NAMALWA (cell line): ENCODE measurements at regions not wholly inside any gene's neighbourhood (a gene's known extent, or its start where the extent isn't known, plus 50 kb on each side); places are given as distances from the start of the nearest gene placed in this dataset.

Source experiments
- DNase-seq: peaks from one replicate; pipeline ENCODE4 v3.0.0-alpha.2; 2015; ENCODE audit warnings: low spot score

DNA sequence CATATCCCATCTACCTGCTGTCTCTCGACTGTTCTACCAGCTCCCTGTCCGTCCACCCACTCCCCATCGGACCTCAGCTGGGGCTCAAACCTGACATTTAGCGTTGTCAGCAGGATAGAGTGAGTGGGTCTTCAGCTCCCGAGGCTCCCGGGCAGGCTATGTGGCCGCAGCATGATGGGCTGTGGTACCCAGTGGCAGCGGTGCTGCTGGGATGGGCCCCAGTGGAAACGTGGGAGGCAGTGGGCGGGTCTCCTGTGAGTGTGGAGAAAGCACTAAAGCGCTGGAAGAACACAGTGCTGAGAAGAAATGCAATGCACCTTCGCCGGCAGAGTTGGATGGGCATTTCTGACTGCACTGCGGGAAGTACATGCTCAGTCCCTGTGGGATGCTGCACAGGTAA lies 204.8 kb upstream of the SYT4 start:
- DNase-seq, result no peak

DNA sequence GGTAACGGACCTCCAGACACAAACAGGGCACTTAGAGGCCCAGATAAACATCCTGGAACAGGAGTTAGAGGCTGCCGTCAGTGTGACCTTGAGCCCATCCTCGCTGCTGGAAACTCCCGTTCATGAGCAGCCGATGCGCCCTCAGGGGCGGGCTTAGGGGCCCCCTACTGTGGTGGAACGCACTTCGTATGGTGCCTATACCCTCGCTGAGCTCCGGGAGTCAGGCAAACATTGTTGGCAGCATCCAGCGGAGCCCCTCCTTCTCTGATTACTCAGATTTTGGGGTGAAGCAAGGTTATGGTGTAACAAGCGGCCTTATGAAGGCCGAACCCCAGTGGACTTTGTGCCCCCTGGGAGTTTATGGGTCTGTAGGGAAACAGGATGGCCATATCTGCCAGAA lies 205.3 kb upstream of the SYT4 start:
- no peak for DNase-seq

DNA sequence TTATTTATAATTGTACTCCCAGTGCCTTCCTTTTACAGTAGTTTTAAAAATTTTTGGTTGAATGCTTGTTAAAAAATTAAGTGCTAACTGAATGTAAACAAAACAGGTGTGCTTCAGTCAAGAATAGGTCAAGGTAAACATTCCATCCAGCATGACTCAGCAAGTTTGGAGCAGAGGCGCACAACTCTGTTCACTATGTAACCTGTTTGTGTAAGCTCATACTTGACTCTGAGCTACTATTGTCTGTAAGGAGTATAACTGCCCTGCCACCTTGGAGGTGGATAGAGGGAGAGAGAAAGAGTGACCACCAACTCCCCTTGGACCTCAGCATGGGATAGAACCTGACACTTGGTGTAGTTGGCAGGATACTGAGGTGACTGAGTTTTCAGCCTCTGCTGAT lies 207.4 kb upstream of the SYT4 start:
- DNase-seq, result no peak

DNA sequence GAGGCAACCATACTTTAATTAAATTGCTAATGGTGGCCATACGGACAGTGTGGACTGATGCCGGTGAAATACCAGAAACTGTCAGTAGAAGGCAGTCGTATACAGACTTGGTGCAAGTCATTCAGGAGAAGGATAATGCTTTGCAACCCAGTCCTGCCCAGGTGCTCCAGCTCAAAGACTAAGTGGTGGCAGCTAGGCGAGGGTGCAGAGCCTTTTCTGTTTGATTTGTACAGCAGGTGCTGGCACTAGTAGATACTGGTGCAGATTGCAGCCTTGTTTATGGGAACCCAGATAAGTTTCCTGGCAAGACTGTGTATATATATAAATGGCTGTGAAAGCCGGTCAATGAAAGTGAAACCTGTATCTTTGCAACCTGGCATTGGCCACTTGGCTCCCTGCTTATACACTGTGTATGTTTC lies 208.3 kb upstream of the SYT4 start:
- DNase-seq, result no peak

DNA sequence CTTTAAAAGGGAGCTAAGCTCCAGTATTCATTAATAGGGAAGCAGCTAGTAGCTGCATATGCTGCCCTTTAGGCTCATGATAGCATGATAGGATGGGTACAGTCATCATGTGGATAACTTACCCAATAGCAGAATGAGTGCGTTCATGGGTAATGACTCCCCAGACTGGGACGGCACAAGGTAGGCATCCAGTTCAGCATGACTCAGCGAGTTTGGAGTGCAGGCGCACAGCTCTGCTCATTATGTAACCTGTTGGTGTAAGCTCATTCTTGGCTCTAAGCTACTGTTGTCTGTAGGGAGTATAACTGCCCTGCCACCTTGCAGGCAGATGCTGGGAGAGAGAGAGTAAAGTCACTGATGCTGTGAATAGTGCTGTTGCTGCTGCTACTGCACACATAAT lies 209.2 kb upstream of the SYT4 start:
- DNase-seq, result peak; percentile 34

- no peak for DNase-seq
These were observed 223.8 kb upstream of the SYT4 start for GRCh38 chr18:43501099-43501498.

GRCh38 chr18:43506935-43507334 lies 229.6 kb upstream of the SYT4 start:
- DNase-seq, result no peak

- no peak for DNase-seq
These were observed 230.7 kb upstream of the SYT4 start for GRCh38 chr18:43507842-43508481.

DNA sequence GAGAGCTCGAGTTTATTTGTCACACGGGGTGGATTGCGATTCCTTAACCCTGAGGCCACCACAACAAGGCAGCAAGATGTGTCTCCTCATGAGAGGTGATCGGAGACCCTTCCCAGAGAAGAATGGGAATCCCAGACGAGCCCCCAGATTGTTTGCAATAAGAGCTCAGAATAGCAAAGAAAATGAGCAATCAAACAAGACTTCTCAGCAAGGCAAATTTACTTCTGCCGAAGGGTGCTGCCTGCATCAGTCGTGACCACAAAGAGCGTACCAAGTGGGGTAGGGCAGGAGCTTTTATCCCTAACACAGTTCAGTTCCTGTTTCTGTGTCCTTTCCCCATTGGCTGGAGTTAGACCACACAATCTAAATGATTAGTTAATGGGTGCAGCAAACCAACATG lies 237.5 kb upstream of the SYT4 start:
- no peak for DNase-seq

DNA sequence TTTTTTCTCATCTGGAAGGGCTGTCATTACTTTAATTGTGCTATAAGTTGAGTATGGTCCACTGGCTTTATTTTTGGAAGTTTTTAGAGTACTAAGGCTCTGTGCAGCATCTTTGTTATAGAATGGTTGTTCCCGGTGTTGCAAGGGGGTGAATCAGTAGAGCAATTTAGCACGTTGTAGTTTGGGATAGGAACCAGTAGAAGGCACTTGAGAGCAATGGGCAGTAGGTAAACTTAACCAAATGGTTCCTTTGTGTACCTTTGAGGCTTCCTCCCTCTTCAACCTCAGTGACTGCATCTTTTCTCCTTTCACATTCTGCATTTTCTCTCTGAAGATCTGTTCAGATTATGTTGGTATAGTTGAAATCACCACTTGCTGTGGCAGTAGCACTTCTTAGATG lies 238.2 kb upstream of the SYT4 start:
- DNase-seq, result no peak

- no peak for DNase-seq
These were observed 247.0 kb upstream of the SYT4 start for GRCh38 chr18:43524260-43524659.

DNA sequence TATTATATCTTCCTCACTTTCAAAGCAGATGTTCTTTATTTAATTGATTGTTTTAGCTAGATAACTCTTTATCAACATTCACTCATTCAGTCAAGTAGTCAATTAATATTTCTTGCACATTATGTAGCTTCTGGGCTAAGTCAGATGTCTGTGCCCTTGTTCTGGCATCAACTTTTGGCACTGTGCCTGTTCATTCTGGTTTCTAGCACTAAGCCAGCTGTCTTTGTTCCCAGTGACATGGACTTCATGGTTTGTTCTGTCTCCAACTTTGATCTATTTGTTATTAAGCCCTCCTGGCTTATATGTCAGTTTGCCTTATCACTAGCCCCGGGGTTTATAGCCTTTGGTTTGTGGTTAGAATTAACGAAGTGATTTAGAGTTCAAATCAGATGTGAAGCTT lies 247.9 kb upstream of the SYT4 start:
- DNase-seq, result no peak

- no peak for DNase-seq
These were observed 249.3 kb upstream of the SYT4 start for GRCh38 chr18:43526426-43527145.

DNA sequence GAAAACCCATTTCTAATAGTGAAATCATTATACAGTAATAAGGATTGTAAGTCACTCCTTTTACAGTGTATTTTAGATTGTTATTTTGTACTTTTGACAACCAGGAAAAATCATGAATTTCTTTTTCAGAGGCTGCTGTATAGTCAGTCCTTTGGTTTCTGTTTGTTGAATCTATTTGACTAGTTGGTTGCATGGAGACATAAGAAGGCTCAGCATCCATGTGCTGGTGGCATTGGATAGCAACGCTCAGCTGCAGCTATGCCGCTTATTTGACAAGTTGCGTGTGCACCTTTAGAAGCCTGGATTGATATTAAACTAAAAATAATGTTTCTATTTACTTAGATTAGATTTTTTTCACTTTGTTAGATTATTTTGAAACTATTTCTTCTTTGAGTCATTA lies 254.1 kb upstream of the SYT4 start:
- no peak for DNase-seq

GRCh38 chr18:43533371-43533770 lies 256.1 kb upstream of the SYT4 start:
- DNase-seq, result no peak

- no peak for DNase-seq
These were observed 257.2 kb upstream of the SYT4 start for GRCh38 chr18:43534511-43534910.

GRCh38 chr18:43539862-43540261 lies 262.6 kb upstream of the SYT4 start:
- DNase-seq, result no peak

DNA sequence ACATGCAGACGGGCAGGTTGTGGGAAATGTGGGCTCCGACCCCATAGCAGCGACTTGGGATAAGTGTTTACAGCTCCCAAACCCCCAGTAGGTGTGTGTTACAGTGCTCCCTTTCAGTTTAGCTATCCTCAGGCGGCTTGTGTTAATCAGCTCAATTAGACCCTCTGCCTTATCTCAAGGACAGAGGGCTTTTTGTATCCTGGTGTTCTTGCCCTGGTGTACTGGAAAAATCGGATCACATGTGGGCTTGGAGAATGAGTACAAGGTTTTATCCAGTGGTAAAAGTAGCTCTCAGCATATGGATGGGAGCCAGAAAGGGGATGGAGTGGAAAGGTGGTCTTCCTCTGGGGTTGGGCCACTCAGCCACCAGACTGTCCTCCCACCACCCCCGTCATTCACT lies 264.7 kb upstream of the SYT4 start:
- DNase-seq, result no peak

GRCh38 chr18:43543236-43543635 lies 265.9 kb upstream of the SYT4 start:
- DNase-seq, result no peak

DNA sequence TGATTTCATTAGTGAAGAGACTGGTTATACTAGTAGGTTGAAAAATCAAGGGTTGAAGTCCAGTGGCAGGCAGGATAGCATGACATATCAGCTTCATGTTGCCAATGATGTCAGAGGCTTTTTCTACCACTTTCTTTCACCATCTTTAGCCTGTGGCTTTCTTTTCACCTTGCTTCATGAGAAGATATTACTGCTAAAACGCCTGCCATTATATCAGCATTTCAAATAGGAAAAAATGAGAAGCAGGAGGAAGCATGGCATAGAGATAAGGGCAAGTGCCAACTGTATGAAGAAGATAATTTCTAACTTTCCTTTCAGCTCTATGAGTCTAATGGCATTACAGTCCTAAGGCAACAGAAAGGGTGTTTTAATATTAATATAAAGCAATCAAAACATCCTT lies 270.2 kb upstream of the SYT4 start:
- DNase-seq, result no peak

GRCh38 chr18:43559507-43559906 lies 282.2 kb upstream of the SYT4 start:
- no peak for DNase-seq

DNA sequence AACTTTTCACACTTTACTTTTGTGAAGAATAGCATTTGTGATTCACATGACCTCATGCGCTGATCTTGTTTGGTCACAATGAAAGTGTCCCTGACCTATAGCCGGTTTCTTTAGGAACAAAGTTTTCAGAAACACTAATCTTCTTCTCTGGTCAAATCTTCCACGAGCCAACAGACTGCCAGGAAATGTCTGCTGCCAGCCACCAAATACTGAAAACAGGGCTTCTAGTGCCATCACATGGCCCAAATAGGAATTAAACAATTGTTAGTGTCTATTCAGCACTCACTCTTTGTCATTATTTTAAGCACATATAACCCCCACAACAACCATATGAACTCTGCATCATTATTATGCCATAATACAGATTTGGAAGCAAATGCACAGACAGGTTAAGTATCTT lies 286.5 kb upstream of the SYT4 start:
- DNase-seq, result peak; percentile 49

GRCh38 chr18:43570593-43570992 lies 293.3 kb upstream of the SYT4 start:
- no peak for DNase-seq

DNA sequence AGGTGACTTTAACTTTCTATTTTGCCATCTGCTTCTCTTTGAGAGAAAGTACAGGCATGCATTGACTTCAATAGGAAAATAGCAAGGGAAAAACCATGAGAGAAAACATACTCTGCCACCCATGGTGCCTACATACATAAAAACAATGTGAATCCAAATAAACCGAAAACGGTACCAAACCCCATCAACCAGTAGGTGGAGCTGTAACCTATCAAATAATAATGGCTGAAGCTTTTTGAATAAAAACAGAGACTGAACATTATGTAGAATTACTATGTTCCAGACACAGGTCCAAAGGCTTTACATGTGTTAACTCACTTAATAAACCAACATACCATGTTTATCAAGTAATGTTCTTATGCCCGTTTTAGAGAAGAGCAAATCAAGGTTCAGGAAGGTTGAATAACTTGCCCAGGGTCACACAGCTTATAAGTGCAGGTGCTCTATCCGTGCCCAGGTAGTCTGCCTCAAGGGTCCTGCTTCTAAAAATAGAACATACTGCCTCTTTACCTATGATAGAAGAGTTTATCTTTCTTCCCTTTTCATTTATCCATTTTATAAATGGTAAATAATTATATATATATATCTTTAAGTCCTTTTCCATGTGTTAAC lies 293.9 kb upstream of the SYT4 start:
- DNase-seq, result peak; percentile 72
